GM10266 (cell line): ENCODE measurements at regions not wholly inside any gene's neighbourhood (a gene's known extent, or its start where the extent isn't known, plus 50 kb on each side); places are given as distances from the start of the nearest gene placed in this dataset.

Experiments
- DNase-seq: peaks from one replicate; pipeline ENCODE4 v3.0.0; 2012; ENCODE audit errors: extremely low spot score
- TF ChIP-seq, protein P1 (sequence below): IDR thresholded peaks from 2 replicates; pipeline ENCODE4 v1.5.1; 2012; ENCODE audit warnings: mild to moderate bottlenecking, low read depth; ENCODE audit not compliant: control insufficient read depth, insufficient read depth; ENCODE audit errors: missing control alignments

DNA sequence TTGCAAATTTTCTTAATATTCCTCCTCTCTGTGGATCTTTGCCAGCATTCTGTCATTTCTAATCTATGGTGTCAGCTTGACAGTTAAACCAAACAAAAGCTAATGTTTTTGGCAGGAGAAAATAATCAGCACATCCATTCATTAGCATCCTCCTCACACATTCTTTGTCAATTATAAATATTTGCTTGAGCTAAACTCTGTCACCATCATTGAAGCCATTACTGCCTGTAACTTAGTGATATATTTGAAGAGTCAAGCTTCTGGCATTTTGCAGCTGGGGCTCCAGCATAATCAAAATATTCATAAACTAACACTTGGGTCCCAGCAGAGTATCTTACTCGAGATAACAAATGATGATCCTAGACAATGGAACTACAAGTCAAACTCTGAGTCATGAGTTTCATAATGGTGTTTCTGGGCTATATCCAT, 126.1 kb downstream of the EIF4E start:
- TF ChIP-seq, protein P1, sequence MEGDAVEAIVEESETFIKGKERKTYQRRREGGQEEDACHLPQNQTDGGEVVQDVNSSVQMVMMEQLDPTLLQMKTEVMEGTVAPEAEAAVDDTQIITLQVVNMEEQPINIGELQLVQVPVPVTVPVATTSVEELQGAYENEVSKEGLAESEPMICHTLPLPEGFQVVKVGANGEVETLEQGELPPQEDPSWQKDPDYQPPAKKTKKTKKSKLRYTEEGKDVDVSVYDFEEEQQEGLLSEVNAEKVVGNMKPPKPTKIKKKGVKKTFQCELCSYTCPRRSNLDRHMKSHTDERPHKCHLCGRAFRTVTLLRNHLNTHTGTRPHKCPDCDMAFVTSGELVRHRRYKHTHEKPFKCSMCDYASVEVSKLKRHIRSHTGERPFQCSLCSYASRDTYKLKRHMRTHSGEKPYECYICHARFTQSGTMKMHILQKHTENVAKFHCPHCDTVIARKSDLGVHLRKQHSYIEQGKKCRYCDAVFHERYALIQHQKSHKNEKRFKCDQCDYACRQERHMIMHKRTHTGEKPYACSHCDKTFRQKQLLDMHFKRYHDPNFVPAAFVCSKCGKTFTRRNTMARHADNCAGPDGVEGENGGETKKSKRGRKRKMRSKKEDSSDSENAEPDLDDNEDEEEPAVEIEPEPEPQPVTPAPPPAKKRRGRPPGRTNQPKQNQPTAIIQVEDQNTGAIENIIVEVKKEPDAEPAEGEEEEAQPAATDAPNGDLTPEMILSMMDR = no peak
- no peak for DNase-seq

- TF ChIP-seq, protein P1 = no peak
- no peak for DNase-seq
These were observed 127.6 kb downstream of the EIF4E start for GRCh38 chr4:98801259-98801725.

GRCh38 chr4:98796991-98797390, 131.9 kb downstream of the EIF4E start:
- TF ChIP-seq, protein P1 = no peak
- no peak for DNase-seq

GRCh38 chr4:98794565-98795205, 134.2 kb downstream of the EIF4E start:
- no peak for DNase-seq
- TF ChIP-seq, protein P1 = no peak

DNA sequence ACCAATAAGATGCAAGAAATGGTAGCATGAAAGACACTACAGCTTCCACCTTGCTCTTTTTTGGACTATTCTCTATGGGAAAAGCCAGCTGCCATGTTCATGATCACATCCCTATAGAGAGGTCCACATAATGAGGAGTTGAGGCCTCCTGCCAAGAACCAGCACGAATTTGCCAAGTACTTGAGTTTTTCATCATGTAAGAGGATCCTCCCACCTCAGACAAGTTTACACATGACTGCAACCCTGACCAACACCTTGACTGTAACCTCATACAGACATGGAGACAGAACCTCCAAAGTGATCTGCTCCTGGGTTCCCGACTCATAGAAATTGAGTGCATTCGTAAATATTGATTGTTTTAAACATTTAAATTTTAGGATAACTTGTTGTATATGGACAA, 135.2 kb upstream of the TSPAN5 start:
- TF ChIP-seq, protein P1 = no peak
- no peak for DNase-seq

GRCh38 chr4:98786866-98787265, 128.5 kb upstream of the TSPAN5 start:
- TF ChIP-seq, protein P1 = no peak
- no peak for DNase-seq

DNA sequence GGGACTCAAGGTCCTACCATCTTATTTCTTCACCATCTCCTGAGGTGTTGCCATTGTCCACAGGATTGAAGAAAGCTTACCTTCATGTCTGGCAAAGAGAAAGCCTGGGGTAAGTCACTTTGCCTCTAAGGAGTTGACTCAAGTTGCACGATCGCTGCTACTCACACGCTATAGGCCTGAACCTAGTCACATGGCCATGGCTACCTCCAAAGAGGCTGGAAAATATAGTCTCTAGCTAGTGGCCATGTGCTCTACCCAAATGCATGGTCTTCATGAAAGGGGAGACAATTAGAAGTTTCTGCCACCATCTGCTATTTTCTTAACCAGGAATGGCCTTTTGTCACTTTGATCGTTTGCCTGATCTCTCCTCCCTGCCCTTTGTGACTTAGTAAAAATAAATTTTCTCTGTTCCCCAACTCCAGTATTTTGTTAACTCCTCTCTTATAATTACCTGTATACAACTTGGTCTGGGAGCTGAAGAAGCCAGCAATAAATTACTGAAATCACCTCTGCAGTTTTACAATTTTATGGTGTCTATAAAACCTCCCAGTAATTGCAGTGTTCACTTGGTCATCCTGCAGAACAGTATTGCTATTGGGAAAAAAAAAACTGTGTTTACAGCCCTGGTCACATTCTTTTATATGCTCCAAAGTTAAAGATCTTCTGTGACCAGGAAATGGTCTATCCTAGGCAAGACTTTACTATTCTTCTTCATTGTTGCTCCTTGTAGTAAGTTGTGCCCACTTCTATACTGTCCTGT, 126.7 kb upstream of the TSPAN5 start:
- DNase-seq = no peak
- TF ChIP-seq, protein P1 = no peak
